Fibroblast of skin of left quadriceps (primary cell): ENCODE measurements at regions not wholly inside any gene's neighbourhood (a gene's known extent, or its start where the extent isn't known, plus 50 kb on each side); places are given as distances from the start of the nearest gene placed in this dataset.
"Not testable (repeated sequence)": the region's sequence is repeated elsewhere in the genome, so short reads cannot be mapped to it uniquely, and the experiment has no call there.

Experiments used
- DNase-seq, 2 experiments: peaks; one replicate each; pipeline ENCODE4 v3.0.0-alpha.2; 2013; ENCODE audit warnings: low read depth in 2 of 2

DNA sequence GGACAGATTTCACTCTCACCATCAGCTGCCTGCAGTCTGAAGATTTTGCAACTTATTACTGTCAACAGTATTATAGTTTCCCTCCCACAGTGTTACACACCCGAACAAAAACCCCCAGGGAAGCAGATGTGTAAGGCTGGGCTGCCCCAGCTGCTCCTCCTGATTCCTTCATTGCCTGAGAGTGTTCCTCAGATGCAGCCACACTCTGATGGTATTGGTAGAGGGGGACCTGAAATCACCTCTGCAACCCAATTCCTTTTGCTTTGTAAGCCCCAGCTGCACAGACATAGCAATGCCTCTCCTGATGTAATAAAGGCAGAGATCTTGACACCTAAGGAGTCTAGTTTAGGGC, 1529.8 kb downstream of the RPIA start:
- no peak for DNase-seq

DNA sequence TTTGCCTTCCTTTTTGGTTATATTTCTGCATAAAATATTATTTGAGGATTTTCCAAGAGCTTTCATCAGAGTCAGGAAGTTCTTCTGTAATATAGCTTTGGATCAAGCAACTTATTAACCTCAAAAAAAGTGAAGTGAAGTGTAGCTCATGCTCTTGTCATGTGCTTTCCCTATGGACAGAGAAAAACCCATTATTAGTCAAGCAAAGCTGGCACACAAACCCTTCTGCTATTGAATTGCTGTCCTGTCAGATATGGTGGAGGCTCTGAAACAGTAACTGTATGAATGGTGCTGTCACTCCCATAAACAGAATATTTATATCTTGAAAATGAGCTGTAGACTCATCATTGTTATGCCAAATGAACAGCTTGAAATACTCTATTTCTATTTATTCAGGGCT, 1533.3 kb downstream of the RPIA start:
- DNase-seq = not testable (repeated sequence)

- DNase-seq = not testable (repeated sequence)
These were observed 1535.1 kb downstream of the RPIA start for GRCh38 chr2:90226465-90227072.

DNA sequence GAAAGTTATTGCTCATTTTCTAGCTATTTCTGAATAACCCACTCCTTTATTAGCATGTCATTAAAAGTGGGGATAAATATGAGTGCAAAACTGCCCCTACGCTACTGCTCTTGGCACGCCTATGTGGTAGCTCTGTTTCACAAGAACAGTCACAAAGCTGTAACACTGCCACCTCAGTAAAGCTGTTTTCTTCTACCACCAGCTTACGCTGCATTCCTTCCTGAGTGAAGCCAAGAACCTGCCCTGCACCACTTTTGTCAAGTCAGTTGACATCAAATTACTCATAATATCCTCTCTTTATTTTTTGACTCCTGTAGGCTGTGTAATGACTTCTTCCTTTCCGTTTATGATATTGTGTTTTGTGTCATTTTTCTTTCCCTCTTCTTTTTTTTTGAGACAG, 1539.7 kb downstream of the RPIA start:
- not testable (repeated sequence) for DNase-seq

DNA sequence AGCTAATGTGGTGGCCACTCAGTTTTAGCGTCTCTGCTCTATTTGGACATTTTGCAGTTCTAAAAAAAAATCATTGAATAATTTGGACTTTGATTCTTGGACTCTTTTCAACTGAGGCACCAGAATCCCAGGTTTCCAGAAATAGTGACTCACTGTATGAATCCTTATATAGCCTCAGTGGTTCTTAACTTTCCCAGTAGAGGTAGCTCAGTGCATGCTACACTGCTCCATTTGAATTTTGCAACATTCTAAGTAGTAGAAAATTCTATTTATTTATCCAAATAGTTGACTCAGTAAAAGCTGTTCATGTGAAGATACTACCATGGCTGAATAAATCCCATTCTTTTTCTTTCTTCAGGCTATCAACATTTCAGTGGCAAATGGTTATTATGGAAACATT, 1544.0 kb downstream of the RPIA start:
- DNase-seq = not testable (repeated sequence)

DNA sequence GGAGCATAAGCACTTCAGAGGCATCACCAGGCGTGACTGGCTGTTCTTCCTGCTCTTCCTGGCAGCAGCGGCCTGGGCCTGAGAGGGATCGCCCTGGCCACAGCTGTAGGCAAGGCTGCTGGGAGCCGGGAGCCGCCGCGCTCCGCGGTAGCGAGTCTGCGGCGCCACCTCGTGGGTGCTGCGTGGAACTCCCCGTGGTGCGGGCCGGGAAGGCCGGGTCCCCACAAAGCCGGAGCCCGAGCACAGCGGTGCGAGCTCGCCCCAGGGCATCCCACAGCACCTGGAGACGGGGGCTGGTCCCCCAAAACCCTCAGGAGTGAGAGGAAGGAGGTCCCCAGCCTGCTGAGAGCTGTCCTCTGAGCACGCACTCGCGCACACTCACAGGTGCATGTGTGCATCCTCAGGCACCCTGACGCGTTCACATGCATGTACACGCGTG, 1546.5 kb downstream of the RPIA start:
- DNase-seq = not testable (repeated sequence)

GRCh38 chr2:90238505-90239230, 1547.2 kb downstream of the RPIA start:
- DNase-seq = not testable (repeated sequence)

GRCh38 chr2:90239769-90240168, 1548.3 kb downstream of the RPIA start:
- not testable (repeated sequence) for DNase-seq

DNA sequence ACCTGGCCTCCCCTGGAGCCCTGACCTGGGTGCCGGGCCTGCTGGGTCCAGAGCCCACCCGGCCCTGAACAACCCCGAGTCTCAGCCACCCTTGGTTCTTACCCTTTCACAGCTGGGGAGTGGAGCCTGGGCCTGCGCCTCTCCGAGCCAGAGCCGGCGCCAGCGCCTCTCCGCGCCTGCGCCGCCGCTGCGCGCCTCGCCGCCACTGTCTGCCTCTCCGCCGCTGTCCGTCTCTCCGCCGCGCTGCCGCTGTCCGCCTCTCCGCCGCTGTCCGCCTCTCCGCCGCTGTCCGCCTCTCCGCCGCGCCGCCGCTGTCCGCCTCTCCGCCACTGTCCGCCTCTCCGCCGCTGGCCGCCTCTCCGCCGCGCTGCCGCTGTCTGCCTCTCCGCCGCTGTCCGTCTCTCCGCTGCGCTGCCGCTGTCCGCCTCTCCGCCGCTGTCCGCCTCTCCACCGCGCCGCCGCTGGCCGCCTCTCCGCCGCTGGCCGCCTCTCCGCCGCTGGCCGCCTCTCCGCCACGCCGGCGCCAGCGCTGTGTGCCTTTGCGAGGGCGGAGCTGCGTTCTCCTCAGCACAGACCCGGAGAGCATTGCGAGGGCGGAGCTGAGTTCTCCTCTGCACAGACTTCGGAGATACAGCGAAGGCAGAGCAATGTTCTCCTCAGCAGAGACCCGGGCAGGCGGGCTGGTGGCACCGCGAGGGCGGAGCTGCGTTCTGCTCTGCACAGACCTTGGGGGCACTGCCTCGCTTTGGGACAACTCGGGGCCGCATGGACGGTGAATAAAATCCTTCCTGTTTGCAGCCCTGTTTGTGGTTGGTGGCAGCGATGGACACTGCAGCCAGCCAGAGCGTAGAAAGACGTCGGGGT, 1553.7 kb downstream of the RPIA start:
- DNase-seq = not testable (repeated sequence)

- DNase-seq = not testable (repeated sequence)
These were observed 1556.9 kb downstream of the RPIA start for GRCh38 chr2:90248400-90248799.

- not testable (repeated sequence) for DNase-seq
These were observed 1558.9 kb downstream of the RPIA start for GRCh38 chr2:90250350-90250749.

- DNase-seq = not testable (repeated sequence)
These were observed 1560.1 kb downstream of the RPIA start for GRCh38 chr2:90251576-90251975.

- not testable (repeated sequence) for DNase-seq
These were observed 1561.8 kb downstream of the RPIA start for GRCh38 chr2:90253306-90253705.

GRCh38 chr2:90266888-90267287, 1575.4 kb downstream of the RPIA start:
- DNase-seq = not testable (repeated sequence)

- DNase-seq = not testable (repeated sequence)
These were observed 1596.3 kb downstream of the RPIA start for GRCh38 chr2:90287751-90288150.

DNA sequence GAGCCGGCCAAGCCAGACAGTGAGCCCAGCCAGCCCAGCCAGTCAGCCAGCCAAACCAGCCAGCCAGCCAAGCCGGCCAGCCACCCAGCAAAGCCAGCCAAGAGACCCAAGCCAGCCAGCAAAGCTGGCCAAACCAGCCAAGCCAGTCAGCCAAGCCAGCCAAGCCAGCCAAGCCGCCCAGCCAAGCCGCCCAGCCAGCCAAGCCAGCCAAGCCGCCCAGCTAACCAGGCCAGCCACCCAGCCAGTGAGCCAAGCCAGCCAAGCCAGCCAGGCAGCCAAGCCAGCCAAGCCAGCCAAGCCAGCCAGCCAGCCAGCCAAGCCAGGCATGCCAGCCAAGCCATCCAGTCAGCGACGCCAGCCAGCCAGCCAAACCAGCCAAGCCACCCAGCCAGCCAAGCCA, 1596.9 kb downstream of the RPIA start:
- DNase-seq = not testable (repeated sequence)

- DNase-seq = not testable (repeated sequence)
These were observed 1598.0 kb downstream of the RPIA start for GRCh38 chr2:90289291-90289980.

DNA sequence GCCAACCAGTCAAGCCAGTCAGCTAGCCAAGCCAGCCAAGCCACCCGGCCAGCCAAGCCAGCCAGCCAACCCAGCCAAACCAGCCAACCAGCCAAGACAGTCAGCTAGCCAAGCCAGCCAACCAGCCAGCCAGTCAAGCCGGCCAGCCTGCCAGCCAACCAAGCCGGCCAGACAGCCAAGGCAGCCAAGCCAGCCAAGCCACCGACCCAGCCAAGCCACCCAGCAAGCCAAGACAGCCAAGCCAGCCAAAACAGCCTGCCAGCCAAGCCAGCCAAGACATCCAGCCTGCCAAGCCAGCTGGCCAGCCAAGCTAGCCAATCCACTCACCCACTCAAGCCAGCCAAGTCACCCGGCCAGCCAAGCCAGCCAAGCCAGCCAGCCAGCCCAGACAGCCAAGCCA, 1599.2 kb downstream of the RPIA start:
- not testable (repeated sequence) for DNase-seq

GRCh38 chr2:90291168-90291883, 1599.9 kb downstream of the RPIA start:
- not testable (repeated sequence) for DNase-seq

DNA sequence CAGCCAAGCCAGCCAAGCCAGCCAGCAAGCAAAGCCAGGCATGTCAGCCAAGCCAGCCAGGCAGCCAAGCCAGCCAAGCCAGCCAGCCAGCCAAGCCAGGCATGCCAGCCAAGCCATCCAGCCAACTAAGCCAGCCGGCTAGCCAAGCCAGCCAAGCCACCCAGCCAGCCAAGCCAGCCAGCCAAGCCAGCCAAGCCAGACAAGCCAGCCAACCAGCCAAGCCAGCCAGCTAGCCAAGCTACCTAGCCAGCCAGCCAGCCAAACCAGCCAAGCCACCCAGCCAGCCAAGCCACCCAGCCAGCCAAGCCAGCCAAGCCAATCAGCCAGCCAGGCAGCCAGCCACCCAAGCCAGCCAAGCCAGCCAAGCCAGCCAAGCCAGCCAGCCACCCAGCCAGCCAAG, 1600.5 kb downstream of the RPIA start:
- DNase-seq = not testable (repeated sequence)

DNA sequence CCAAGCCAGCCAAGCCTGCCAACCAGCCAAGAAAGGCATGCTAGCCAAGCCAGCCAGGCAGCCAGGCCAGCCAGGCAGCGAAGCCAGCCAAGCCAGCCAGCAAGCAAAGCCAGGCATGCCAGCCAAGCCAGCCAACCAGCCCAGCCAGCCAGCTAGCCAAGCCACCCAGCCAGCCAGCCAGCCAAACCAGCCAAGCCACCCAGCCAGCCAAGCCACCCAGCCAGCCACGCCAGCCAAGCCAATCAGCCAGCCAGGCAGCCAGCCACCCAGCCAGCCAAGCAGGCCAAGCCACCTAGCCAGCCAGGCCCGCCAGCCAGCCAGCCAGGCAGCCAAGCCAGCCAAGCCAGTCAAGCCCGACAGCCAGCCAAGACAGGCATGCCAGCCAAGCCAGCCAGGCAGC, 1601.0 kb downstream of the RPIA start:
- not testable (repeated sequence) for DNase-seq
